RWPE2 (cell line): ENCODE measurements at regions not wholly inside any gene's neighbourhood (a gene's known extent, or its start where the extent isn't known, plus 50 kb on each side); places are given as distances from the start of the nearest gene placed in this dataset.

Experiments used
- ATAC-seq: fragments of 200-7000 bp; cut with Tn5 transposase; 3 replicates; pipeline ENCODE4 v1.9.1; 2021; ENCODE audit warnings: low read depth
- DNase-seq: peaks from one replicate; pipeline ENCODE4 v3.0.0-alpha.2; 2020; ENCODE audit warnings: low spot score
- H3K27ac ChIP-seq: fragments of 450-650 bp; 2 replicates; pipeline ENCODE4 v1.5.1; 2017; ENCODE audit warnings: mild to moderate bottlenecking; ENCODE audit not compliant: poor library complexity, severe bottlenecking
- H3K27me3 ChIP-seq: fragments of 250-450 bp; sonication (Bioruptor Pico); 2 replicates; pipeline ENCODE4 v1.5.1; 2021; ENCODE audit warnings: mild to moderate bottlenecking, moderate library complexity; ENCODE audit not compliant: insufficient read depth, poor library complexity, severe bottlenecking
- H3K36me3 ChIP-seq: fragments of 250-450 bp; sonication (Bioruptor Pico); 2 replicates; pipeline ENCODE4 v1.5.1; 2020; ENCODE audit warnings: low read depth, mild to moderate bottlenecking, moderate library complexity
- H3K4me1 ChIP-seq: fragments of 250-450 bp; sonication (Bioruptor Pico); 2 replicates; pipeline ENCODE4 v1.5.1; 2021; ENCODE audit warnings: mild to moderate bottlenecking, moderate library complexity; ENCODE audit not compliant: insufficient read depth, poor library complexity, severe bottlenecking
- H3K4me3 ChIP-seq: fragments of 250-450 bp; sonication (Bioruptor Pico); 2 replicates; pipeline ENCODE4 v1.5.1; 2021; ENCODE audit warnings: mild to moderate bottlenecking, moderate library complexity; ENCODE audit not compliant: severe bottlenecking
- H3K9me3 ChIP-seq: fragments of 250-450 bp; sonication (Bioruptor Pico); 2 replicates; pipeline ENCODE4 v1.5.1; 2021; ENCODE audit warnings: mild to moderate bottlenecking, moderate library complexity; ENCODE audit not compliant: severe bottlenecking
- CTCF ChIP-seq: fragments of 450-650 bp; IDR thresholded peaks from one replicate; pipeline ENCODE4 v1.5.1; 2017; ENCODE audit warnings: mild to moderate bottlenecking, moderate library complexity; ENCODE audit not compliant: poor library complexity, severe bottlenecking

GRCh38 chr9:79189511-79189924, 382.2 kb upstream of the TLE4 start:
- Histone ChIP-seq H3K4me3 (no peak overlapping the region), H3K4me1 (no peaks in the 10 kb centered on the region), H3K36me3 (no peaks in the 10 kb centered on the region), H3K27me3 (peaks cover 8% of the 10 kb centered on the region), H3K27ac (no peak overlapping the region), H3K9me3 (no peaks in the 10 kb centered on the region)
- DNase-seq, result no peak
- ATAC-seq, result no peak
- no peak for TF ChIP-seq CTCF

- no peak overlapping the region for H3K4me3 ChIP-seq
- ATAC-seq (no peak), DNase-seq (no peak)
- H3K27me3 ChIP-seq, result peaks cover 8% of the 10 kb centered on the region
- H3K27ac ChIP-seq, result no peak overlapping the region
- no peak for TF ChIP-seq CTCF
- no peaks in the 10 kb centered on the region for H3K9me3 ChIP-seq
- H3K36me3 ChIP-seq, result no peaks in the 10 kb centered on the region
- no peaks in the 10 kb centered on the region for H3K4me1 ChIP-seq
Observed at GRCh38 chr9:79193001-79193400, 378.8 kb upstream of the TLE4 start.

GRCh38 chr9:79193501-79194223, 378.1 kb upstream of the TLE4 start:
- Histone ChIP-seq H3K4me1 (no peaks in the 10 kb centered on the region), H3K27ac (no peak overlapping the region), H3K4me3 (no peak overlapping the region), H3K9me3 (no peaks in the 10 kb centered on the region), H3K27me3 (peaks cover 5% of the 10 kb centered on the region), H3K36me3 (no peaks in the 10 kb centered on the region)
- no peak for ATAC-seq
- no peak for DNase-seq
- no peak for TF ChIP-seq CTCF

GRCh38 chr9:79195879-79196278, 375.9 kb upstream of the TLE4 start:
- Histone ChIP-seq H3K4me3 (no peak overlapping the region), H3K27ac (no peak overlapping the region), H3K4me1 (no peaks in the 10 kb centered on the region), H3K27me3 (peaks cover 7% of the 10 kb centered on the region), H3K36me3 (no peaks in the 10 kb centered on the region), H3K9me3 (no peaks in the 10 kb centered on the region)
- DNase-seq (no peak), ATAC-seq (no peak)
- no peak for TF ChIP-seq CTCF

- no peaks in the 10 kb centered on the region for H3K9me3 ChIP-seq
- ATAC-seq, result no peak
- peaks cover 7% of the 10 kb centered on the region for H3K27me3 ChIP-seq
- H3K4me3 ChIP-seq, result no peak overlapping the region
- no peaks in the 10 kb centered on the region for H3K4me1 ChIP-seq
- no peak for DNase-seq
- no peak overlapping the region for H3K27ac ChIP-seq
- no peak for TF ChIP-seq CTCF
- H3K36me3 ChIP-seq, result no peaks in the 10 kb centered on the region
Observed at GRCh38 chr9:79196606-79197005, 375.2 kb upstream of the TLE4 start.
